PC-3 (cell line): ENCODE measurements at regions not wholly inside any gene's neighbourhood (a gene's known extent, or its start where the extent isn't known, plus 50 kb on each side); places are given as distances from the start of the nearest gene placed in this dataset.

Experiments
- ATAC-seq: fragments of 200-7000 bp; cut with Tn5 transposase; 2 replicates; pipeline ENCODE4 v1.9.1; 2020; ENCODE audit warnings: mild to moderate bottlenecking, moderate library complexity
- BruUV-seq: library from RNA; stranded (reverse); fragments of 400-500 nt; replicated peaks from 2 replicates; lab custom pipeline; 2021; lab: Mats Ljungman, UMichigan
- CTCF ChIA-PET: fragments of 300-600 bp; sonication (Branson Sonifier 250); formaldehyde crosslinking; loops from one replicate; lab custom pipeline; 2022; ENCODE audit warnings: antibody characterized with exemption; lab: Charles Lee
- POLR2A ChIA-PET: fragments of 300-600 bp; sonication (Branson Sonifier 250); formaldehyde crosslinking; loops from one replicate; lab custom pipeline; 2022; ENCODE audit warnings: antibody characterized with exemption; ENCODE audit not compliant: unreplicated experiment; lab: Charles Lee
- DNase-seq: peaks from one replicate; pipeline ENCODE4 v3.0.0-alpha.2; 2015
- H2AFZ ChIP-seq: fragments of 300-600 bp; sonication (generic); 2 replicates; pipeline ENCODE4 v1.6.0; 2016; ENCODE audit warnings: antibody characterized with exemption, low read length
- H3F3A ChIP-seq: fragments of 300-600 bp; sonication (generic); one replicate; pipeline ENCODE4 v1.6.0; 2017; ENCODE audit warnings: antibody characterized with exemption, low read length, control low read depth, mild to moderate bottlenecking; ENCODE audit not compliant: unreplicated experiment
- H3K27ac ChIP-seq: fragments of 300-600 bp; sonication (generic); 2 replicates; pipeline ENCODE4 v1.5.1; 2016; ENCODE audit warnings: mild to moderate bottlenecking, low read length
- H3K27me3 ChIP-seq: fragments of 300-600 bp; sonication (generic); 2 replicates; pipeline ENCODE4 v1.6.1; 2016; ENCODE audit warnings: low read length, mixed read lengths
- H3K36me3 ChIP-seq: fragments of 300-600 bp; sonication (generic); 2 replicates; pipeline ENCODE4 v1.6.1; 2016; ENCODE audit warnings: low read depth, mixed run types, low read length, mixed read lengths
- H3K4me1 ChIP-seq: fragments of 300-600 bp; sonication (generic); 2 replicates; pipeline ENCODE4 v1.5.1; 2016; ENCODE audit warnings: low read length; ENCODE audit not compliant: insufficient read depth
- H3K4me2 ChIP-seq: fragments of 300-600 bp; sonication (generic); 2 replicates; pipeline ENCODE4 v1.6.0; 2016; ENCODE audit warnings: low read length
- H3K4me3 ChIP-seq: fragments of 300-600 bp; sonication (generic); 2 replicates; pipeline ENCODE4 v1.5.1; 2016; ENCODE audit warnings: mild to moderate bottlenecking, low read length, mixed read lengths
- H3K79me2 ChIP-seq: fragments of 300-600 bp; sonication (generic); 2 replicates; pipeline ENCODE4 v1.6.1; 2017; ENCODE audit warnings: low read length, mixed read lengths
- H3K9ac ChIP-seq: fragments of 300-600 bp; sonication (generic); 2 replicates; pipeline ENCODE4 v1.6.0; 2016; ENCODE audit warnings: mild to moderate bottlenecking, low read length
- H3K9me2 ChIP-seq: fragments of 300-600 bp; sonication (generic); replicated peaks from 2 replicates; pipeline ENCODE4 v1.6.1; 2016; ENCODE audit warnings: mixed run types, low read length, mixed read lengths
- H3K9me3 ChIP-seq: fragments of 300-600 bp; sonication (generic); 2 replicates; pipeline ENCODE4 v1.6.1; 2016; ENCODE audit warnings: low read length, mixed read lengths
- H4K20me1 ChIP-seq: fragments of 300-600 bp; sonication (generic); 2 replicates; pipeline ENCODE4 v1.6.1; 2016; ENCODE audit warnings: low read length, mixed read lengths
- EZH2 ChIP-seq: fragments of 300-600 bp; sonication (generic); IDR thresholded peaks from one replicate; pipeline ENCODE4 v1.6.1; 2017; ENCODE audit warnings: antibody characterized with exemption, mild to moderate bottlenecking, low read length; ENCODE audit not compliant: unreplicated experiment
- EZH2phosphoT487 ChIP-seq: fragments of 300-600 bp; sonication (generic); IDR thresholded peaks from 2 replicates; pipeline ENCODE4 v1.6.1; 2018; ENCODE audit warnings: mild to moderate bottlenecking, antibody characterized with exemption, low read length, borderline replicate concordance
- intact Hi-C: fragments of 100-400 bp; cut with micrococcal nuclease; formaldehyde crosslinking; loops from 2 replicates; pipeline ENCODE4 v1.9.0; 2023
- TF ChIP-seq, protein P1 (sequence below): fragments of 300-600 bp; sonication (generic); conservative IDR thresholded peaks from 2 replicates; pipeline ENCODE4 v1.5.1; 2017; ENCODE audit warnings: antibody characterized with exemption, low read depth, mild to moderate bottlenecking, low read length

- peaks cover 20% of the 10 kb centered on the region; the same call in 1 of the 2 replicates for H3K27me3 ChIP-seq
- ChIA-PET POLR2A (no interaction called here), CTCF (no interaction called here)
- H3K4me2 ChIP-seq = no peak overlapping the region
- no peak overlapping the region for H3K4me3 ChIP-seq
- H3K9me2 ChIP-seq = no peaks in the 10 kb centered on the region
- BruUV-seq = no TSS peak
- H3K27ac ChIP-seq = no peak overlapping the region
- H3K9ac ChIP-seq = no peak overlapping the region
- H3K4me1 ChIP-seq = peaks cover 16% of the 10 kb centered on the region
- no peaks in the 10 kb centered on the region for H3F3A ChIP-seq
- no peak for DNase-seq
- H3K9me3 ChIP-seq = no peaks in the 10 kb centered on the region
- no peaks in the 10 kb centered on the region for H3K36me3 ChIP-seq
- H3K79me2 ChIP-seq = no peaks in the 10 kb centered on the region
- no peaks in the 10 kb centered on the region for H4K20me1 ChIP-seq
- TF ChIP-seq, protein P1, sequence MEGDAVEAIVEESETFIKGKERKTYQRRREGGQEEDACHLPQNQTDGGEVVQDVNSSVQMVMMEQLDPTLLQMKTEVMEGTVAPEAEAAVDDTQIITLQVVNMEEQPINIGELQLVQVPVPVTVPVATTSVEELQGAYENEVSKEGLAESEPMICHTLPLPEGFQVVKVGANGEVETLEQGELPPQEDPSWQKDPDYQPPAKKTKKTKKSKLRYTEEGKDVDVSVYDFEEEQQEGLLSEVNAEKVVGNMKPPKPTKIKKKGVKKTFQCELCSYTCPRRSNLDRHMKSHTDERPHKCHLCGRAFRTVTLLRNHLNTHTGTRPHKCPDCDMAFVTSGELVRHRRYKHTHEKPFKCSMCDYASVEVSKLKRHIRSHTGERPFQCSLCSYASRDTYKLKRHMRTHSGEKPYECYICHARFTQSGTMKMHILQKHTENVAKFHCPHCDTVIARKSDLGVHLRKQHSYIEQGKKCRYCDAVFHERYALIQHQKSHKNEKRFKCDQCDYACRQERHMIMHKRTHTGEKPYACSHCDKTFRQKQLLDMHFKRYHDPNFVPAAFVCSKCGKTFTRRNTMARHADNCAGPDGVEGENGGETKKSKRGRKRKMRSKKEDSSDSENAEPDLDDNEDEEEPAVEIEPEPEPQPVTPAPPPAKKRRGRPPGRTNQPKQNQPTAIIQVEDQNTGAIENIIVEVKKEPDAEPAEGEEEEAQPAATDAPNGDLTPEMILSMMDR = no peak
- TF ChIP-seq EZH2phosphoT487 (no peak), EZH2 (no peak)
- no peak overlapping the region for H2AFZ ChIP-seq
- ATAC-seq = no peak
- intact Hi-C loops = no loop called here
These were observed 159.3 kb upstream of the MYCN start for GRCh38 chr2:15780912-15781574.

GRCh38 chr2:15782009-15782751 lies 158.2 kb upstream of the MYCN start:
- no peaks in the 10 kb centered on the region for H3K9me3 ChIP-seq
- no peaks in the 10 kb centered on the region for H3K36me3 ChIP-seq
- no peaks in the 10 kb centered on the region for H3K79me2 ChIP-seq
- H3K4me1 ChIP-seq = peaks cover 16% of the 10 kb centered on the region
- CTCF ChIA-PET = no interaction called here
- POLR2A ChIA-PET = no interaction called here
- H3K4me2 ChIP-seq = peak overlapping the region; percentile 73
- peaks cover 20% of the 10 kb centered on the region; the same call in 1 of the 2 replicates for H3K27me3 ChIP-seq
- no peak overlapping the region for H2AFZ ChIP-seq
- ATAC-seq (no peak), DNase-seq (peak; percentile 67)
- BruUV-seq = no TSS peak
- no peak overlapping the region for H3K4me3 ChIP-seq
- no peaks in the 10 kb centered on the region for H3K9me2 ChIP-seq
- no peak for TF ChIP-seq EZH2phosphoT487
- TF ChIP-seq, protein P1 = no peak
- no peak for TF ChIP-seq EZH2
- intact Hi-C loops = no loop called here
- peak overlapping the region; percentile 24 for H3K27ac ChIP-seq
- H3F3A ChIP-seq = no peaks in the 10 kb centered on the region
- no peak overlapping the region for H3K9ac ChIP-seq
- no peaks in the 10 kb centered on the region for H4K20me1 ChIP-seq
